H1 (cell line): ENCODE measurements at regions not wholly inside any gene's neighbourhood (a gene's known extent, or its start where the extent isn't known, plus 50 kb on each side); places are given as distances from the start of the nearest gene placed in this dataset.

Experiments
- CTCF ChIA-PET: fragments of 300-600 bp; sonication (Branson Sonifier 250); formaldehyde crosslinking; loops from one replicate; lab custom pipeline; 2021; ENCODE audit not compliant: partially characterized antibody; lab: Charles Lee
- POLR2A ChIA-PET: fragments of 300-600 bp; sonication (Branson Sonifier 250); formaldehyde crosslinking; loops from one replicate; lab custom pipeline; 2021; ENCODE audit warnings: inconsistent platforms; ENCODE audit not compliant: partially characterized antibody; lab: Charles Lee
- DNase-seq, 2 experiments: peaks; one replicate each; pipeline versions ENCODE4 v3.0.0 to v3.0.0-alpha.2; 2010 to 2022; ENCODE audit warnings: low spot score in 2 of 2, low read depth in 1 of 2, mixed read lengths in 1 of 2
- FAIRE-seq: peaks from 2 replicates; lab custom pipeline; 2011; peaks lifted over from hg19 to GRCh38; lab: Jason Lieb, UNC
- H2AFZ ChIP-seq: 2 replicates; pipeline ENCODE4 v1.8.1; 2012; ENCODE audit warnings: low read length, inconsistent platforms
- H2AK5ac ChIP-seq: 2 replicates; pipeline ENCODE4 v1.6.1; 2013; ENCODE audit warnings: low read depth, low read length
- H2BK120ac ChIP-seq: replicated peaks from 2 replicates; pipeline ENCODE3; 2013; ENCODE audit warnings: low read depth, low read length, inconsistent platforms
- H2BK12ac ChIP-seq: 2 replicates; pipeline ENCODE4 v1.6.1; 2013; ENCODE audit warnings: low read depth, low read length
- H2BK15ac ChIP-seq: 2 replicates; pipeline ENCODE4 v1.6.1; 2013; ENCODE audit warnings: low read length
- H2BK20ac ChIP-seq: 2 replicates; pipeline ENCODE4 v1.6.1; 2013; ENCODE audit warnings: low read length
- H2BK5ac ChIP-seq: 2 replicates; pipeline ENCODE4 v1.6.1; 2013; ENCODE audit warnings: low read depth, low read length
- H3K14ac ChIP-seq: 2 replicates; pipeline ENCODE4 v1.6.1; 2013; ENCODE audit warnings: inconsistent platforms; ENCODE audit not compliant: insufficient read length
- H3K18ac ChIP-seq: 2 replicates; pipeline ENCODE4 v1.6.1; 2013; ENCODE audit warnings: low read length; ENCODE audit errors: extremely low read depth
- H3K23ac ChIP-seq: 2 replicates; pipeline ENCODE4 v1.6.1; 2013; ENCODE audit warnings: inconsistent platforms; ENCODE audit not compliant: insufficient read length
- H3K23me2 ChIP-seq: 2 replicates; pipeline ENCODE4 v1.6.1; 2013; ENCODE audit warnings: low read depth, low read length
- H3K27ac ChIP-seq: 2 replicates; pipeline ENCODE4 v1.6.1; 2011; ENCODE audit warnings: low read depth, low read length, inconsistent platforms
- H3K27me3 ChIP-seq, 4 experiments: replicated peaks in 1 of 4; 1 replicate in 1 of 4; 2 replicates in 3 of 4; pipeline versions ENCODE4 v1.6.1 to v1.8.1; 2011 to 2013; ENCODE audit warnings: low read length in 3 of 4, mild to moderate bottlenecking in 3 of 4, inconsistent platforms in 2 of 4, mixed read lengths in 2 of 4, moderate library complexity in 1 of 4; ENCODE audit not compliant: control insufficient read depth in 3 of 4, insufficient read depth in 3 of 4; ENCODE audit errors: extremely low read depth in 1 of 4
- H3K36me3 ChIP-seq, 4 experiments: 2 replicates each; pipeline versions ENCODE4 v1.6.1 to v1.8.1; 2011 to 2013; ENCODE audit warnings: mild to moderate bottlenecking in 4 of 4, low read length in 3 of 4, moderate library complexity in 2 of 4, control low read depth in 1 of 4, inconsistent platforms in 1 of 4; ENCODE audit not compliant: insufficient read depth in 4 of 4, control insufficient read depth in 2 of 4
- H3K4ac ChIP-seq: replicated peaks from 2 replicates; pipeline ENCODE3; 2013; ENCODE audit warnings: low read length, low read depth, mixed read lengths, inconsistent platforms; ENCODE audit not compliant: insufficient read length
- H3K4me1 ChIP-seq, 4 experiments: replicated peaks in 1 of 4; 1 replicate in 1 of 4; 2 replicates in 3 of 4; pipeline versions ENCODE4 v1.6.1 to v1.8.1; 2011 to 2013; ENCODE audit warnings: low read length in 3 of 4, inconsistent platforms in 2 of 4, mixed read lengths in 1 of 4; ENCODE audit not compliant: insufficient read depth in 4 of 4, control insufficient read depth in 3 of 4
- H3K4me2 ChIP-seq, 2 experiments: 2 replicates each; pipeline versions ENCODE4 v1.6.1 to v1.8.1; 2011 to 2013; ENCODE audit warnings: low read depth in 2 of 2, low read length in 2 of 2, control low read depth in 1 of 2, inconsistent platforms in 1 of 2, mild to moderate bottlenecking in 1 of 2; ENCODE audit not compliant: insufficient read depth in 1 of 2
- H3K4me3 ChIP-seq, 4 experiments: fragments of 200-600, 300-600 bp in 1 of 4; sonication (generic), shearing (Covaris generic), sonication (Bioruptor Twin) in 1 of 4; 2 replicates each; pipeline versions ENCODE4 v1.5.1 to v1.8.1; 2011 to 2016; ENCODE audit warnings: low read length in 4 of 4, low read depth in 3 of 4, control low read depth in 2 of 4, inconsistent platforms in 2 of 4, mild to moderate bottlenecking in 2 of 4, mixed read lengths in 1 of 4, moderate library complexity in 1 of 4; ENCODE audit not compliant: insufficient read depth in 2 of 4; ENCODE audit errors: extremely low read depth in 1 of 4
- H3K56ac ChIP-seq: replicated peaks from 2 replicates; pipeline ENCODE3; 2013; ENCODE audit warnings: low read depth, mild to moderate bottlenecking, mixed read lengths, low read length, inconsistent platforms; ENCODE audit not compliant: insufficient read length
- H3K79me1 ChIP-seq: 2 replicates; pipeline ENCODE4 v1.6.1; 2013; ENCODE audit warnings: low read depth, low read length, control low read depth
- H3K79me2 ChIP-seq, 2 experiments: 2 replicates each; pipeline versions ENCODE4 v1.6.1 to v1.8.1; 2012 to 2013; ENCODE audit warnings: low read length in 2 of 2, mild to moderate bottlenecking in 2 of 2, inconsistent platforms in 1 of 2; ENCODE audit not compliant: insufficient read depth in 2 of 2, control insufficient read depth in 1 of 2
- H3K9ac ChIP-seq, 4 experiments: replicated peaks in 1 of 4; 1 replicate in 1 of 4; 2 replicates in 3 of 4; pipeline versions ENCODE4 v1.6.1 to v1.8.1; 2011 to 2013; ENCODE audit warnings: low read depth in 3 of 4, low read length in 3 of 4, control low read depth in 2 of 4, mild to moderate bottlenecking in 2 of 4, moderate library complexity in 2 of 4, inconsistent platforms in 1 of 4; ENCODE audit errors: extremely low read depth in 1 of 4
- H3K9me3 ChIP-seq, 2 experiments: 2 replicates each; pipeline versions ENCODE4 v1.6.1 to v1.8.1; 2012 to 2013; ENCODE audit warnings: mild to moderate bottlenecking in 2 of 2, moderate library complexity in 2 of 2, control low read depth in 1 of 2, inconsistent platforms in 1 of 2, low read depth in 1 of 2, low read length in 1 of 2, mixed read lengths in 1 of 2; ENCODE audit not compliant: insufficient read depth in 2 of 2
- H4K20me1 ChIP-seq, 2 experiments: replicated peaks in 1 of 2; 2 replicates each; pipeline versions ENCODE3 to v1.8.1; 2011 to 2013; ENCODE audit warnings: inconsistent platforms in 2 of 2, low read length in 2 of 2, mild to moderate bottlenecking in 1 of 2; ENCODE audit not compliant: insufficient read depth in 2 of 2, control insufficient read depth in 1 of 2
- H4K5ac ChIP-seq: 2 replicates; pipeline ENCODE4 v1.6.1; 2013; ENCODE audit warnings: low read length, low read depth, mixed read lengths, inconsistent platforms; ENCODE audit not compliant: insufficient read length
- H4K8ac ChIP-seq: 2 replicates; pipeline ENCODE4 v1.8.0; 2013; ENCODE audit warnings: mild to moderate bottlenecking, moderate library complexity, low read length, inconsistent platforms; ENCODE audit not compliant: insufficient read depth; ENCODE audit errors: extremely low read depth
- H4K91ac ChIP-seq: replicated peaks from 2 replicates; pipeline ENCODE3; 2013; ENCODE audit warnings: low read length, mixed read lengths, inconsistent platforms; ENCODE audit not compliant: insufficient read length
- CHD2 ChIP-seq: IDR thresholded peaks from 2 replicates; pipeline ENCODE4 v1.6.1; 2012; ENCODE audit warnings: low read length, improper control_type of control experiment
- CTBP2 ChIP-seq: IDR thresholded peaks from 2 replicates; pipeline ENCODE4 v1.7.0; 2011; ENCODE audit warnings: borderline replicate concordance, mild to moderate bottlenecking, moderate library complexity, mixed read lengths, low read length; ENCODE audit not compliant: insufficient read depth, insufficient read length
- EGR1 ChIP-seq: IDR thresholded peaks from 2 replicates; pipeline ENCODE4 v1.6.1; 2011; ENCODE audit warnings: low read depth, low read length, borderline replicate concordance
- EP300 ChIP-seq, 2 experiments: IDR thresholded peaks; 1 replicate in 1 of 2; 2 replicates in 1 of 2; pipeline ENCODE4 v1.6.1; 2011 to 2012; ENCODE audit warnings: low read depth in 2 of 2, low read length in 2 of 2, mild to moderate bottlenecking in 2 of 2, borderline replicate concordance in 1 of 2, inconsistent platforms in 1 of 2, moderate library complexity in 1 of 2
- JUND ChIP-seq: IDR thresholded peaks from 2 replicates; pipeline ENCODE4 v1.6.1; 2011; ENCODE audit warnings: mild to moderate bottlenecking, improper control_type of control experiment, low read length
- PHF8 ChIP-seq: fragments of 200-600 bp; sonication (generic); conservative IDR thresholded peaks from 2 replicates; pipeline ENCODE4 v1.7.1; 2012; ENCODE audit warnings: low read depth, mild to moderate bottlenecking, inconsistent platforms, low read length, moderate library complexity
- POLR2A ChIP-seq, 2 experiments: IDR thresholded peaks; 1 replicate in 1 of 2; 2 replicates in 1 of 2; pipeline ENCODE4 v1.6.1; 2011; ENCODE audit warnings: low read depth in 2 of 2, low read length in 2 of 2, mild to moderate bottlenecking in 2 of 2; ENCODE audit errors: control extremely low read depth in 1 of 2
- POU5F1 ChIP-seq: IDR thresholded peaks from 2 replicates; pipeline ENCODE4 v1.6.1; 2011; ENCODE audit warnings: low read depth, mild to moderate bottlenecking, low read length, moderate library complexity
- RAD21 ChIP-seq, 2 experiments: IDR thresholded peaks in 1 of 2; conservative IDR thresholded peaks in 1 of 2; 2 replicates each; pipeline ENCODE4 v1.6.1; 2011; ENCODE audit warnings: low read depth in 2 of 2, low read length in 2 of 2, improper control_type of control experiment in 1 of 2, inconsistent platforms in 1 of 2, mild to moderate bottlenecking in 1 of 2, moderate library complexity in 1 of 2
- SIN3A ChIP-seq, 2 experiments: IDR thresholded peaks in 1 of 2; conservative IDR thresholded peaks in 1 of 2; 2 replicates each; pipeline ENCODE4 v1.6.1; 2011 to 2012; ENCODE audit warnings: low read length in 2 of 2, improper control_type of control experiment in 1 of 2, low read depth in 1 of 2, mild to moderate bottlenecking in 1 of 2
- SIX5 ChIP-seq: IDR thresholded peaks from 2 replicates; pipeline ENCODE4 v1.6.1; 2011; ENCODE audit warnings: mild to moderate bottlenecking, low read depth, low read length
- SP4 ChIP-seq: IDR thresholded peaks from 2 replicates; pipeline ENCODE4 v1.6.1; 2012; ENCODE audit warnings: low read length, inconsistent platforms
- SUZ12 ChIP-seq: fragments of 200-600 bp; sonication (generic); IDR thresholded peaks from 2 replicates; pipeline ENCODE4 v1.6.1; 2012; ENCODE audit warnings: mild to moderate bottlenecking, inconsistent platforms, low read length, moderate library complexity, mixed read lengths
- TBP ChIP-seq: IDR thresholded peaks from 2 replicates; pipeline ENCODE4 v1.6.1; 2011; ENCODE audit warnings: low read depth, low read length, improper control_type of control experiment
- WGBS, 2 experiments: shearing (Covaris generic) in 1 of 2; methylation state at CpG; one replicate each; pipeline versions ENCODE4 v1.1.6 to v1.1.7; 2013 to 2015; ENCODE audit warnings: low lambda C conversion rate in 2 of 2, mixed read lengths in 2 of 2, inconsistent platforms in 1 of 2, low coverage in 1 of 2, missing lambda C conversion rate in 1 of 2; ENCODE audit not compliant: insufficient replicate concordance in 2 of 2, insufficient coverage in 1 of 2, insufficient read length in 1 of 2; ENCODE audit errors: extremely low coverage in 1 of 2, missing lambda C conversion rate in 1 of 2; 5-methylcytosine and 5-hydroxymethylcytosine counted together
- TF ChIP-seq, protein P1 (sequence below): IDR thresholded peaks from 2 replicates; pipeline ENCODE4 v1.6.1; 2011; ENCODE audit warnings: low read depth, mild to moderate bottlenecking, low read length; ENCODE audit not compliant: insufficient read depth

DNA sequence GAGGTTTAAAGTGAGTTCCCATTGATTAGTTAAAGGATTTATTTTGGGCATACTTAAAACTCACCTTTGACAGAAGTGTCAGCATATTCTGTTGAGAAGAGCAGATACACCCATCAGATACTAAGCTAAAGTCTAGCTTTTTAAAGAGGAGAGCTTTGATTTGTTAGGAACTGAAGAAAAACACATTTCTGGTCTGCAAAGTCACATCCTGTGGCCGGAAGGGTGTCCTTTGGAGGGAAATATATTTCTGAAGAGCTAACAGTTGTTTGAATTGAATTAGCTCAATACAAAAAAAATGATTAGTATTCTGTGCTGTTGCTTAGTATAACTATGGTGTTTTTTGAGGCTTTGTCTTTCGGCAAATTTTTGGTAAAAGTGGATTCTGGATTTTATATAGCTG is 302.7 kb downstream of the RFPL4B start:
- Histone ChIP-seq H3K56ac (no peak overlapping the region), H3K23ac (no peak overlapping the region), H3K79me2 (no peaks in the 10 kb centered on the region), H3K14ac (no peak overlapping the region), H3K4me1 (no peaks in the 10 kb centered on the region; a peak in 1 of 7 replicates), H3K23me2 (no peaks in the 10 kb centered on the region), H4K5ac (no peak overlapping the region), H2BK12ac (no peak overlapping the region), H4K91ac (no peak overlapping the region), H3K36me3 (no peaks in the 10 kb centered on the region), H3K27me3 (no peaks in the 10 kb centered on the region), H3K4me2 (no peak overlapping the region), H3K27ac (no peak overlapping the region), H2BK120ac (no peak overlapping the region), H2AFZ (no peak overlapping the region), H3K18ac (no peak overlapping the region), H2BK20ac (no peak overlapping the region), H2BK5ac (no peak overlapping the region), H3K4ac (no peak overlapping the region), H3K4me3 (no peak overlapping the region), H2AK5ac (no peak overlapping the region), H4K20me1 (no peaks in the 10 kb centered on the region), H3K79me1 (no peaks in the 10 kb centered on the region), H2BK15ac (no peak overlapping the region), H3K9ac (no peak overlapping the region), H4K8ac (no peak overlapping the region), H3K9me3 (no peaks in the 10 kb centered on the region)
- WGBS, 2 experiments = 92% methylated on average over 2 of the region's 2 CpGs; no CpG with 5 or more reads in 1 of the 2 experiments
- no peak for TF ChIP-seq CHD2
- TF ChIP-seq EP300 (IDR thresholded peaks at IDR 0.05; ENCODE audit: borderline replicate concordance in 1 of 2, low read depth in 2 of 2, low read length in 2 of 2) = no peak
- TF ChIP-seq POU5F1 = no peak
- TF ChIP-seq RAD21 (IDR thresholded peaks at IDR 0.05 in 1 of 2, conservative IDR thresholded peaks at IDR 0.05 in 1 of 2; ENCODE audit: low read depth in 2 of 2, low read length in 2 of 2) = no peak
- TF ChIP-seq JUND = no peak
- no peak for TF ChIP-seq TBP
- no peak for TF ChIP-seq SP4
- TF ChIP-seq POLR2A (IDR thresholded peaks at IDR 0.05; ENCODE audit: control extremely low read depth in 1 of 2, low read depth in 2 of 2, low read length in 2 of 2) = no peak
- no peak for TF ChIP-seq PHF8
- TF ChIP-seq SIN3A (conservative IDR thresholded peaks at IDR 0.05 in 1 of 2, IDR thresholded peaks at IDR 0.05 in 1 of 2; ENCODE audit: low read depth in 1 of 2, low read length in 2 of 2) = no peak
- TF ChIP-seq SIX5 = no peak
- TF ChIP-seq, protein P1, sequence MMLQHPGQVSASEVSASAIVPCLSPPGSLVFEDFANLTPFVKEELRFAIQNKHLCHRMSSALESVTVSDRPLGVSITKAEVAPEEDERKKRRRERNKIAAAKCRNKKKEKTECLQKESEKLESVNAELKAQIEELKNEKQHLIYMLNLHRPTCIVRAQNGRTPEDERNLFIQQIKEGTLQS = no peak
- no peak for TF ChIP-seq SUZ12
- no peak for TF ChIP-seq CTBP2
- no peak for TF ChIP-seq EGR1
- CTCF ChIA-PET = no interaction called here
- DNase-seq = no peak
- POLR2A ChIA-PET = no interaction called here
- FAIRE-seq = no peak
